Calu3 (cell line): ENCODE measurements at regions not wholly inside any gene's neighbourhood (a gene's known extent, or its start where the extent isn't known, plus 50 kb on each side); places are given as distances from the start of the nearest gene placed in this dataset.

ENCODE experiments used
- BruUV-seq: library from RNA; stranded (reverse); fragments of 400-500 nt; replicated peaks from 2 replicates; lab custom pipeline; 2021; lab: Mats Ljungman, UMichigan
- CTCF ChIA-PET: fragments of 300-600 bp; sonication (Branson Sonifier 250); formaldehyde crosslinking; loops from one replicate; lab custom pipeline; 2022; ENCODE audit warnings: antibody characterized with exemption; lab: Charles Lee
- DNase-seq: peaks from one replicate; pipeline ENCODE4 v3.0.0; 2022
- H3K27ac Mint-ChIP-seq: one replicate; pipeline ENCODE4 v1.8.0; 2022; ENCODE audit warnings: mixed read lengths; ENCODE audit not compliant: unreplicated experiment
- H3K27me3 Mint-ChIP-seq: one replicate; pipeline ENCODE4 v1.8.0; 2022; ENCODE audit warnings: mixed read lengths; ENCODE audit not compliant: unreplicated experiment
- H3K36me3 Mint-ChIP-seq: one replicate; pipeline ENCODE4 v1.8.0; 2022; ENCODE audit warnings: mild to moderate bottlenecking, moderate library complexity, mixed read lengths; ENCODE audit not compliant: insufficient read depth, unreplicated experiment
- H3K4me1 Mint-ChIP-seq: one replicate; pipeline ENCODE4 v1.8.0; 2022; ENCODE audit warnings: mild to moderate bottlenecking, low read depth, mixed read lengths; ENCODE audit not compliant: unreplicated experiment
- H3K4me3 Mint-ChIP-seq: one replicate; pipeline ENCODE4 v1.8.0; 2022; ENCODE audit warnings: mild to moderate bottlenecking, low read depth, moderate library complexity, mixed read lengths; ENCODE audit not compliant: unreplicated experiment
- H3K9me3 Mint-ChIP-seq: one replicate; pipeline ENCODE4 v1.8.0; 2022; ENCODE audit warnings: low read depth, mixed read lengths; ENCODE audit not compliant: unreplicated experiment
- intact Hi-C: fragments of 100-400 bp; cut with micrococcal nuclease; formaldehyde crosslinking; loops from one replicate; pipeline ENCODE4 v1.10.0; 2022; ENCODE audit not compliant: unreplicated experiment
- TF ChIP-seq, protein P1 (sequence below): fragments of 200-600 bp; IDR thresholded peaks from one replicate; pipeline ENCODE4 v1.8.0; 2022; ENCODE audit warnings: antibody characterized with exemption; ENCODE audit not compliant: unreplicated experiment

DNA sequence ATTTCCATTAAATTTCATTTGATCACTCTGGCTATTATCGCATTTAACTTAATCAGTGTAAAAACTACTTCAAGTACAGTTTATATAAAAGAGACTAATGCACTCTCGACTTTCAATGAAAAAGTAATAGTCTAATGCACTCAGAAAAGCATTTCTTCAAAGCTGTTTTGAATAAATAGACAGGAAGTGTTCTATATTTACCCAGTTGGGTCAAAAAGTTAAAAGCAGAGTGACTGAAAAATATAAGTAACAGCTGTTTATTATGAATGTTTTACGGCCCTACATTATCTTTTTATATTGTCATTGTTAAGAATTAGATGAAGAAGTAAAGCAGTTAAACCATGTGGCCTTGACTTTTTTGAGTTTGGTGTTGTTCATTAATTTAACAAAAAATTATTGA lies 391.8 kb downstream of the ZPLD1 start:
- TF ChIP-seq, protein P1, sequence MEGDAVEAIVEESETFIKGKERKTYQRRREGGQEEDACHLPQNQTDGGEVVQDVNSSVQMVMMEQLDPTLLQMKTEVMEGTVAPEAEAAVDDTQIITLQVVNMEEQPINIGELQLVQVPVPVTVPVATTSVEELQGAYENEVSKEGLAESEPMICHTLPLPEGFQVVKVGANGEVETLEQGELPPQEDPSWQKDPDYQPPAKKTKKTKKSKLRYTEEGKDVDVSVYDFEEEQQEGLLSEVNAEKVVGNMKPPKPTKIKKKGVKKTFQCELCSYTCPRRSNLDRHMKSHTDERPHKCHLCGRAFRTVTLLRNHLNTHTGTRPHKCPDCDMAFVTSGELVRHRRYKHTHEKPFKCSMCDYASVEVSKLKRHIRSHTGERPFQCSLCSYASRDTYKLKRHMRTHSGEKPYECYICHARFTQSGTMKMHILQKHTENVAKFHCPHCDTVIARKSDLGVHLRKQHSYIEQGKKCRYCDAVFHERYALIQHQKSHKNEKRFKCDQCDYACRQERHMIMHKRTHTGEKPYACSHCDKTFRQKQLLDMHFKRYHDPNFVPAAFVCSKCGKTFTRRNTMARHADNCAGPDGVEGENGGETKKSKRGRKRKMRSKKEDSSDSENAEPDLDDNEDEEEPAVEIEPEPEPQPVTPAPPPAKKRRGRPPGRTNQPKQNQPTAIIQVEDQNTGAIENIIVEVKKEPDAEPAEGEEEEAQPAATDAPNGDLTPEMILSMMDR: no peak
- Mint-ChIP-seq H3K4me3 (no peak overlapping the region), H3K27ac (no peak overlapping the region), H3K36me3 (no peaks in the 10 kb centered on the region), H3K27me3 (no peaks in the 10 kb centered on the region), H3K9me3 (no peaks in the 10 kb centered on the region), H3K4me1 (no peaks in the 10 kb centered on the region)
- CTCF ChIA-PET: no interaction called here
- no TSS peak for BruUV-seq
- DNase-seq: no peak
- intact Hi-C loops: no loop called here

DNA sequence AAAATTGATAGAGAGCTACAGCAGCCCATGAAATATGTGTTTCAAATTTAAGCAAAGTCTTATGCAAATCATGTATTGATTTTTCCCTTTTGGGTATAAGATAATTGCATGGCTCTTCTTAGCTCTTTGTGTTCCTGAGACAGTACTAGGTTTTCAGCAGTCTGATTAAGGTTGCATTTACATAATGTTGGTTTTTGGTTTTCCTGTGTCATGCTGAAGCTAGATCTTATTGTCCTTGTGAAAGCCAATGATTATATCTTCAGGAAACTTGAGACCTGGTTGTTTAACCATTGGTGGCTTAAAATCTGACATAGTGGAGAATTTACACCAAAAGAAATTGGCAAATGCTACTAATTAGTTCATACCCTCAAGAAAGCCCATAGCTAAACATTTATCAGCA lies 392.6 kb downstream of the ZPLD1 start:
- no peak for DNase-seq
- intact Hi-C loops: no loop called here
- CTCF ChIA-PET: no interaction called here

GRCh38 chr3:102830415-102830814 lies 395.6 kb downstream of the ZPLD1 start:
- CTCF ChIA-PET: no interaction called here

More for the DNA sequence above, 392.6 kb downstream of the ZPLD1 start:
- TF ChIP-seq, protein P1: no peak
- H3K27me3 Mint-ChIP-seq: no peaks in the 10 kb centered on the region
- no peak overlapping the region for H3K27ac Mint-ChIP-seq
- no peak overlapping the region for H3K4me3 Mint-ChIP-seq
- H3K4me1 Mint-ChIP-seq: no peaks in the 10 kb centered on the region
- H3K36me3 Mint-ChIP-seq: no peaks in the 10 kb centered on the region
- H3K9me3 Mint-ChIP-seq: no peaks in the 10 kb centered on the region
- BruUV-seq: no TSS peak

DNA sequence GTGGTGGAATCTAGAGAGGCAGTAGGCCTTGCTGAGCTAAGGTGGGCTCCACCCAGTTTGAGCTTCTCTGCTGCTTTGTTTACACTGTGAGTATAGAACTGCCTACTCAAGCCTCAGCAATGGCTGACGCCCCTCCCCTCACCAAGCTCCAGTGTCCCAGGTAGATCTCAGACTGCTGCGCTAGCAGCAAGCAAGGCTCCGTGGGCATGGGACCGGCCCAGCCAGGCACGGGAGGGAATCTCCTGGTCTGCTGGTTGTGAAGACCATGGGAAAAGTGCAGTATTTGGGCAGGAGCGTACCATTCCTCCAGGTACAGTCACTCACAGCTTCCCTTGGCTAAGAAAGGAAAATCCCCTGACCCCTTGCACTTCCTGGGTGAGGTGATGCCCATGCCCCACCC lies 407.1 kb downstream of the ZPLD1 start:
- no peaks in the 10 kb centered on the region for H3K27me3 Mint-ChIP-seq
- CTCF ChIA-PET: no interaction called here
- peaks cover 3% of the 10 kb centered on the region for H3K9me3 Mint-ChIP-seq
- intact Hi-C loops: no loop called here
- BruUV-seq: no TSS peak
- TF ChIP-seq, protein P1: no peak
- H3K4me3 Mint-ChIP-seq: no peak overlapping the region
- H3K27ac Mint-ChIP-seq: no peak overlapping the region
- DNase-seq: no peak
- no peaks in the 10 kb centered on the region for H3K4me1 Mint-ChIP-seq
- H3K36me3 Mint-ChIP-seq: no peaks in the 10 kb centered on the region

More at GRCh38 chr3:102830415-102830814, 395.6 kb downstream of the ZPLD1 start:
- no peaks in the 10 kb centered on the region for H3K27me3 Mint-ChIP-seq
- no peaks in the 10 kb centered on the region for H3K36me3 Mint-ChIP-seq
- TF ChIP-seq, protein P1: no peak
- DNase-seq: no peak
- intact Hi-C loops: no loop called here
- H3K27ac Mint-ChIP-seq: no peak overlapping the region
- no TSS peak for BruUV-seq
- H3K9me3 Mint-ChIP-seq: no peaks in the 10 kb centered on the region
- H3K4me3 Mint-ChIP-seq: no peak overlapping the region
- H3K4me1 Mint-ChIP-seq: peaks cover 12% of the 10 kb centered on the region
